GM21576 (cell line): ENCODE measurements at regions not wholly inside any gene's neighbourhood (a gene's known extent, or its start where the extent isn't known, plus 50 kb on each side); places are given as distances from the start of the nearest gene placed in this dataset.

ENCODE experiments used
- ATAC-seq: cut with Tn5 transposase; IDR thresholded peaks from one replicate; pipeline ENCODE4 v1.9.1; 2021; ENCODE audit warnings: mild to moderate bottlenecking, moderate library complexity; ENCODE audit not compliant: unreplicated experiment

DNA sequence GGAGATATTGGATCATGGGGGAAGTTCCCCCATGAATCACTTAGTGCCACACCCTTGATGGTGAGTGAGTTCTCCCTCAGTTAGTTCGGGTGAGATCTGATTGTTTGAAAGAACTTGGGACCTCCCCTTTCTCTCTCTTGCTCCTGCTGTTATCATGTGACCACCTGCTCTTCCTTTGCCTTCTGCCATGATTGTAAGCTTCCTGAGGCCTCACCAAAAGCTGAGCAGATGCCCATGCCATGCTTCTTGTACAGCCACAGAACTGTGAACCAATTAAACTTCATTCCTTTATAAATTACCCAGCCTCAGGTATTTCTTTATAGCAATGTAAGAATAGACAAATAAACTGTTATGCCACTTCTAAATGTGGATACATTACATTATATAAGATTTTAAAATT lies 686.7 kb upstream of the MARCKS start:
- ATAC-seq = no peak

DNA sequence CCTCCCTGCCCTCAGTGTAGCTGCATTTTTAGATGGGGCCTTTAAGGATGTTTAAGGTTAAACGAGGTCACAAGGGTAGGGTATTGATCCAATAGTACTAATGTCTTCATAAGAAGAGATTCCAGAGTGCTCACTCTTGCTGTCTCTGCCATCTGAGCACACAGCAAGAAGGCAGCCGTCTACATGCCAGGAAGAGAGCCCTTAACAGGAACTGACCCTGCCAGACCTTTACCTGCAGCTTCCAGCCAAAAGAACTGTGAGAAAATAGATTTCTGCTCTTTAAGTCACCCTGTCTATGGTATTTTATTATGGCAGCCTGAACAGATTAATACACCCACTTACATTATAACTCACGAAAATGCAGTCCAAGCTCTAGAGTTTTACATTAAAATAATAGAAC lies 685.3 kb upstream of the MARCKS start:
- no peak for ATAC-seq

DNA sequence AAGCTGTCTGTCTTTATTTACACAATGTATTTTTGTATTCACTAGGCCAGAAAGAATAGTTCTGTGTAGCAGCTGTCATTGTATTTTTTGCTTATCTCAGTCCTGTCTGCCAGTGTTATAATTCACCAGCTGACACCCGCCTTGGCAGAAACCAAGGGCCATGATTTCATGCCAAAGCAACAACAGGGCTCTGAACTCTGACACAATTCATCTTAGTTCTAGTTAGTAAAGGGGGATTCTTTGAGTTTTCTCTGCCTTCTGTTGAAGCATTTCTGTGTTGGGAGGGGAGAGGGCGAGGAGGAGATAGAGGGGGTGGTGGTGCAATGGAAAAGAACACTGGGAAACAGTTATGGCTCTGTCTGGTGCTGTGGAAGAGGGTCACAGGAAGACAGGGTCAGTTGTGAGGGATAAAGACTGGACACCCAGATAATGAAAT lies 684.6 kb upstream of the MARCKS start:
- ATAC-seq = no peak

DNA sequence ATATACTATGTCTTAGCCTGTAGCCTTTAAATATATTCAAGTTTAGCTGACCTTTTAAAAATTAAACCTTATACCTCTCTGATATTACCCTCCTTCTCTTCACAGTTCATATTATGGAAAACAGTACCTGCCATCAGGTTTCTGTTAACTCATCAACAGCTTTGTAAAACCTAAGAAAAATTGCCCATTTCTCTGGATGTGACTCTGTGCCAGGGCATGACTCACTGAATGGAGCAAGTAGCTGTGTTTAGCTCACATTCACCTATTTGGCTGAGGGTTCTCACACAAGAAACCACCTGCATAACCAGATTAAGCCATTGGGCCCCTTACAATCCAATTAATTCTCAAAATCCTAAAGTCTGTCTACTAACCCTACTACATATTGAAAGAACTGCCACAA lies 678.8 kb upstream of the MARCKS start:
- no peak for ATAC-seq

DNA sequence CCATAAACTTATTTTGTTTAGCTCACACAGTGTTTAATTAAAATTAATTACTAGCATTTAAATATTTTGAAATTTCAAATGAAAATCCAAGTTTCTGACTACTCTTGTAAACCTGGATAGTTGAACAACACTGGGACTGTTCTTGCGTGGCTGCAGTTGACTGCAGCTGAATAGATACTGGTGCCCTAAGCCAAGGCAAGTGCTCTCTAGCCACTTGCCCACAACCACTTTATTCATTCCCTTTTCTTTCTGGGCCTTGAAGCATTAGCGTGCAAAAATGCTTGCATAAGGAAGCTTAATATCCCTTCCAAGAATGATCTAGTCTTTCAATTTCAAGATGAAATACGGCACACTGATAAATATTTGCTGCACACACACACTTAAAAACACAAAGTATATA lies 676.0 kb upstream of the MARCKS start:
- no peak for ATAC-seq

DNA sequence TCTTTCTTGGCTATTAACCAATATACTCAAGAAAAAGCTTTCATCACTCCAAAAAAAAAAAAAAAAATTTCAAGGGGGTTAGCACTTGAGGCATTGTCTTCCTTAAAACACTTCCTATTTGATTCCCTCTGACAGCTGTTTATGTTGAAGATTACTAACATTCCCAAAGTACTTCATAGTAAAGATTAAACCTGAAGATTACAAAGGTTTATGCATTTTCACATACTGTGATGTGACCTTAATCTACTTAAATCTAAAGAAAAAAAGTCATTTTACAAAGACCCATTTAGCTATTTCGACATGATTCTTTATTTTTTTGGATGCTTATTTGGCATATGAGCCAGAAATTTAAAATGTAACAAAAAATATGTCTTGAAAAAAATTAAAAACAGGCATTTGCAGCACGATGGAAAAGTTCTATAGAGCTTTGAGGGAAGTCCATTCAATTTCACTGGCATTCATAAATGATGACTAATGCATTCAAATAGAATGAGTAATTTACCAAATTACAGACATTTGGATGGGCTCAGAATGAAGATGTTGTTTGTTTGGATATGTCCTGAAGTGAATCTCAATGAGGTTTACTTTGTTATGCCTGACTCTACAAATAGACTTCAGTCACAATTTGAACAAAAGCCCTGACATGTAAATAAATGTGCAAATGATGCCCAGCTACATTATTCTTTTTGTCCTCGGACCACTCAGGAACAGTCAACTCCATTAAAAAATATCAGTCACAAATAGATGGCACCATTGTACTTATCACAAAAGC lies 674.6 kb upstream of the MARCKS start:
- no peak for ATAC-seq

DNA sequence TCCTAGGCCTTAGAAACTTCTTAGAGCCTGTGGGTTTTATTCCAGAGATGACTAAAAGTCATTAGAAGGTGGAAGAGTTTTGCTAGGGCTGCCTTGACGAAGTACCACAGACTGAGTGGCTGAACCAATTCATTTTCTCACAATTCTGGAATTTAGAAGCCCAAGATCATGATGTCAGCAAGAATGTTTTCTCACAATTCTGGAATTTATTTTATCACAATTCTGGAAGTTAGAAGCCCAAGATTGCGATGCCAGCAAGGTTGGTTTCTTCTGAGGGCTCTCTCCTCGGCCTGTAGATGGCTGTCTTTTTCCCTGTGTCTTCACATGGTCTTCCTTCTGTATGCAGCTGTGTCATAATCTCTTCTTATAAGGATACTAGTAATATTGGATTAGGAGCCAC lies 672.9 kb upstream of the MARCKS start:
- no peak for ATAC-seq

DNA sequence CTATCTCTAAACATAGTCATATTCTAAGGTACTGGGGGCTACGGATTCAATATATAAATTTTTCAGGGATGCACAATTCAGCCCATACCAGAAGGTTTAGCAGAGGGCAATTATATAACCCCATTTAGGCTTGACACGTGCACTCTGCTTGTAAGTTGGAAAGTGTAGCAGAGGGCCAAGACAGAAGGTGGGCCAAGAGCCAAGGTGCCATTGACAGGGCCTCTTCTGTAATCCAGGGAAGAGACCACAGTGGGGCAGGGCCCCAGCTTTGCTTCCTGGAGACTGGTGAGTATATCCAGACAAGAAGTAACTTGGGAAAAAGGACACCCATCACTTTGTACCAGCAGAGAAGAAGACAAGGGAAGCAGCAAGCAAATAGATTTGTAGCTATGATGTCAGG lies 672.4 kb upstream of the MARCKS start:
- ATAC-seq = no peak

DNA sequence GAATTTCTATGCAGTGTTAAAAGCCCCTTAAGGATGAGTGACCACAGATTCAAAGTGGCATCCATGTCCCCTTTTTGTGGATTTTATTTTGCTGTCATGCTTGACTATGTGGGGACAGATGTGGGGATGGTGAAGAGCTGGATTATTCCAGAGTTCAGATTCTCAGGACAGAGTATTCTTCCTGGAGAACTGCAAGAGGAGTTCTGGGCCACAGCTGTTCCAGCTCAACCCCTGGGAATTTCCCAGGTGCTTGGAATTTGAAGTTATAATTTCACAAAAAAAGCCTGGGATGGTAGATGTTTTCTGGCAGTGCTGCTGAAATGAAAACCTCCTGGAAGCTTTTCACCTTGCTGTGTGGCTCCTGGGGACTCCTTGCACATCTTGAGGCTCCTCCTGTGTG lies 671.8 kb upstream of the MARCKS start:
- ATAC-seq = no peak

DNA sequence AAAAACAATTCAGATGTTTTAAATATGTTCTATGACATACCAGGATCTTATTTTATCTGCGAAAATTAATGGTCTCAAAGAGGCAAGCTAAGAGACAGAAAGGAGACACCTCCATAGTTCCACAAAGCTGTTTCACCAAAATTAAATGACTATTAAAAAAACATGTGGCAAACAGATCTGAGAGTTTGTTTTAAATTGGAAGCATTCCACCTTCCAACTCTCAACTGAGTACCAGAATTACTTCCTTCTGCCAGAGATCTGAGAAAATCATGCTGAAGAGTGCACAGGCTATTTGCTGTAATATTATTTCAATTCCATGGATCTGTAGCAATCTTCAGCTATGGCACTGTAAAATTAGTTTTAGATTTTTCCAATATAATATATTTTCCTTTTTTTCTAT lies 669.5 kb upstream of the MARCKS start:
- no peak for ATAC-seq

DNA sequence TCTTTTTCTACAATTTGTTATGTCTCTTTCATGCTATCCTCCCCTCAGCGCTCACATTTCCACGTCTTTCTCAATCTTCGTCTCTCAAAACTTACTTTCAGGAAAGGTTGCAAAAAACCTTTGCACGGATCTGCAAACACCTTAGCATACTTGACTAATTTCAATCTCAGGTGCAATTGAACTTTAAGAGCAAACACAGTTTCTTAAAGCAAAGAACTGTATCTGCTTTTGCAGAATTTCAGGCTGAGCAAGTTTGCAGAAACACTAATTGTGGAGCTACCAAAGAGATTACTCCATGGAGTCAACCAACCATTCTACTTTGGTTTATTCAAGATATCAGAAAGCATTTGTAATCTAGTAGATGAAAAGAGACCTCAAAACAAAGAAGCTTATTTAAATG lies 668.2 kb upstream of the MARCKS start:
- ATAC-seq = no peak

DNA sequence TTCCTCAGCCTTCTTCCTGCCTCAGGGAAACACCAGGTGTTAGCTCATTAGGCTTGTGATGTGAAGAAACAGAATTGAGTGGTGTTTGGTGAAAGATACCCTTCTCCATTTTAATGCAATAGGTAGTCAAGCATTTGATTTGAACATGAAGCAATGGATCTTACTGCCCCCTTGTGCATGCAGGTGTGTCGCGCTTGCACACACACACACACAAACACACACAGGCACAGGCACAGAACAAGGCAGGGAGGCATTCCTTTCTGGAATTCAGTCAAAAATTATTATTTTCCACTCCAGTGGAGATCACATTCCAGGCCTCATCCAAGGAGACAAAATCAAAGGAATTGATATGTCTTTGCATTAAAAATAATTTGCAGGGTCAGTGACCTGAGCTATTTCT lies 667.0 kb upstream of the MARCKS start:
- ATAC-seq = no peak

DNA sequence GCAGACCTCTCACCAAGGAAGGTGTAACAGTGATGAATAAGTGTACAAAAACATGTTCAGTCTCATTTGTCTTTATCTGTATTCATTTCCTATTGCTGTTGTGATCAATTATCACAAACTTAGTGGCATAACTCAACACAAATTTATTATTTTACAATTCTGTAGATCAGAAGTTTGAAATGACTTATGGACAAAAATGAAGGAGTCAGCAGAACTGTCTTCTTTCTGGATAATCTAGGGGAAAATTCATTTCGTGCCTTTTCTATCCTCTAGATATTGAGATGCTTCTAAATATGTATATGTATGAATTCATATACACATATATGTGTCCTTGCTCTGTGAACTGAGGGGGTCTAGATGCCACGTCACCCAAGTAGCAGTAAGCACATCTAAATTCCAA lies 663.1 kb upstream of the MARCKS start:
- no peak for ATAC-seq

DNA sequence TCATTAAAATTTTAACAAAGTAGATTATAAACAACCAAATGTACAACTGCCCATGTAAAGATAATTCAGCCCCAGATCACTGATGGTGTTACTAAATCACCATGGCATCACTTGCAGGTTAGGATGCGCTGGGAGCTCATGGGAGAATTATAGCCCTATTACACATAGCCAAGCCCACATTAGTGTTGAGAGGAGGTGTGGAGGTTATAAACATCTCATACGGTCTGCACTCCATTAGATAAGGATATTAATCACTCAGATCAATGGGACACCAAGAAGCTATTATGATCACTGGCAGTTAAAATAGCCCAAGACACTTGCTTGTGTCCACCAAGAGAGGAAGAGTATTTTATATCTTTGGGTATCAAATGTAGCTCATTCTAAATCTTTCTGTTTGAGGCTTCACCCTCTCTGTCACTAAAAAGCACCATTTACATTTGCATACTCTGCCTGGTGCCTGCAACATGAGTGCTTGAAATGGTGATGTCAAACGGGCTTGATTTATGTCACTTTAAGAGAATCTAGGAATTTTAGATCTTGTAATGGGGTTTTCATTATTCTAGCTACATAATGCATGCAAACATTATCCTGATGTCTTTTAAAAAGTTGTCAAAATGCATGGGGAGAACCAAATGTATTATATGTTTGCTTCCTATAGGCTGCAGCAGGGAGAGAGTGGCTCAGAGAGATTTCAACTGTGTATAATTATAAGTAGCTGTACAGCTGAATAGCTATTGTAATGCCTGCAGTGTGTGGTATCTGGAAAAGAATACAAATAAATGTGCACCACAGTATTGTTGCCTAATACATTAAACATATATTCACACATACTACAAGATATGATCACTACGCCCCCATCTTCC lies 654.1 kb upstream of the MARCKS start:
- no peak for ATAC-seq

DNA sequence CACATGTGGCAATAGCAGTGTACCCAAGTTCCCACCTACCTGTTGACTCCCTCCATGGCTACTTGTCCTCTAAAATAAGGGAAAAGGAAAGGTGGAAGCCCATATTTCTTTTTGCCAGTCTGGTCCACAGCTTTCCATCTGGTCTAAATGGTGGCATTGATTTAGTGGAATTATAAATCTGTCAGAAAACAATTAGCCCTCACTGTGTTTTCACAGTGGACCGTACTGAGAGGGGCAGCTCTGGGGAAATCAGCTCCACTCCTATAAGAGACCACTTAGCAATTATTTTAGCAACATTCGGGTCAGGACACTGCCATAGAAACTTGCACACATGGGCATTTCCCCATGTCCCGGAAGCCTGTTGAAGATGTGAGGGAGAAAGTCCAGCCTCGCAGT lies 653.4 kb upstream of the MARCKS start:
- no peak for ATAC-seq

DNA sequence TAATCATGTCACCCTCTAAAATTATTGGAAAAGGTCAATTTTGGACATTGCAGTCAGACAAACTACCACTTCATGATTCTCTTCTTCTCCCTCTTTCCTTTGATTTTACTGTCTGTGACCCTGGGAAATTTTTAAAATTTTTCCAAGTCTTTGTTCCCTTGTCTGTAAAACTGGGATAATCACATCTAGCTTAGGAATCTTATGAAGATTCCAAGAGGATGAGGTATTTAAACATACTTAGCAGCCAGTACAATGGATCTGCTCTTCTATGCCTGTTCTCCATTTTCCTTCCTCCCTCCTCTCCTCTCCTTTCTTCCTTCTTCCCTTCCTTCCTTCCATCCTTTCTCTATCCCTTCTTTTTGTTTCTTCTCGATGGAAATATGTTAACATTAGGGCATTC lies 651.6 kb upstream of the MARCKS start:
- no peak for ATAC-seq

DNA sequence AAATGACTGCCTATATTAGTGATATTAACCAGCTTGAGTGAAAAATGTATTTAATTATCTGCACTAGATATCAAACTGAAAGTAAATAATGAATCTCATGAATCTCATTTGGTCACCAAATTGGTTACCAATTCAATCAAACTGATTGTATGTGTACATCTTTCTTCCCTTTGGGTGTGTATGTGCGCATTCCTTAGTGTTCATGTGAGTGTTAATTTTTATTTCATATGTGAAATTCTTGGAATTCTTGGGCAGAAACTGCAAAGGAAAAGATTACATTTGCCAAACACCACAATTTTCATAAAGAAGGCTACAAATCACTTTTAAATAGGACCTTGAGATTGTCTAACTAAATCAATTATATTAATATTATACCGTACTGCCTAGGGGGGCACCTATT lies 648.4 kb upstream of the MARCKS start:
- ATAC-seq = no peak

DNA sequence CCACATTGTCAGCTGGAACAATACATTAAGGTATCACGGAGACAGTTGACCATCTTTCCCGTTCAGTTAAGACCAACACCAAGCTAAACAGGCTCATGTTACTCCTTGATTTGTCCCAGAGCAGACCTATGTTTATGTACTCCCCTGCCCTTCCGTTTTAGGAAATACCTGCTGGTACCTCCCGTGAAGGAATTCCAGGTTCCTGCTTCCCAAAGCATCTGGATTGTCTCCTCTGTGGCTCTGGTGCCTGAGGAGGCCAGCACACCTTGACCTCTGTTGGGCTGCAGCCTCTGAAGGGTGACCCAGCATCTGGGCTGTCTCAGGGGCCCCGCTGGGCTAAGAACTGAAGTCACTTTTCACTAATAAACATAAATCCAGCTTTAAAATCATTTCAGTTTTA lies 647.8 kb upstream of the MARCKS start:
- ATAC-seq = no peak

DNA sequence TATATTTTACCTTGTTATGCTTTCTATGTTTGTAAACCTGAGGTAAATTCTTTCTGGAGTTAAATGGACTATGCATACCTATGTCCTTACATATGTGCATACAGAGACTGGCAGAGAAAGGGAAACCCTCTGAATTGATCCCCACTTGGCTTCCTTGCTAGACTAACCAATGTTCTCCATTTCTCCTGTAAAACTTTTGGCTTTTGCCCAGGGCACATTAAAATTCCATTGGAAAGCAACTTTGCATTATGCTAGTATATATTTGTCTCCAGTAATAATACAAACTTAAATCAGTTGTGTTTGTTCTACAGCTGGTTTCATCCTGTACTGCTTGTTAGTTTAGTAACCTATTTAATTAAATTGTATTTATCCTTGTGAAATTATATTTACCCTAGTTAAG lies 646.0 kb upstream of the MARCKS start:
- ATAC-seq = no peak

DNA sequence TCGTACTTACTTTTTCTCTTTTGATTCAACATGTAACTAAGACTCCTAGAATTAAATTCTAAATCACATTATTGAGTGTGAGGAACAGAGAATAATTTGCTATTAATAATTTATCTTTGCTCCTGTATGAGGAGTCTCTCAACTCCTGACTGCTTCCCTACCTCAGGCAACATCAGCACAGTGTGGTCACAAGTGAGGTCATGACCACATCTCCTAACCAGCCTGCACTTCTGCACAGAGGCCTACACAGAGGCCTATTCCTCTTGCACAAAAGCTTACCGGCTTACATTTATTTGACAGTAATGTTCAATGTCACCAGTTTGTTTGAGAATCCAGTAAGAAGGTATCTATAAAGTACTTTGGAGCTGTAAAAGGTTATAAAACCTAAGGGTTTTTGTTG lies 637.4 kb upstream of the MARCKS start:
- ATAC-seq = no peak

DNA sequence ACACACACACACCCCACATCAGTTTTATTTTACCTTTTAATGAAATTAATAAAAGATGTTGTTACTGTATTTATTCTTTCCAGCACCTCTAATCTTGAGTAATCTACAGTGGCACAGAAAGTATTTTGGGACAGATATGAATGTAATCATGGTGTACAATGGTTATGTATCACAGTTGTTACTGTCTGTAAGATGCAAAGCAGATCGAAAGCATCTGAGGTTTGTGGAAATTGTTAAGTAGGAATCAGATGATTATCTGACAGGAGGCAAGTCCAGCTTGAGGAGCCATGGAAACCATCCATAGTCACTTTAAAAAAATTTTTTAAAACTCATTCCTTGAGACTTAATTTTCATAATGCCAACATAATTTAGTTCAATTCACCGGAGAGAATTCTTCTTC lies 636.3 kb upstream of the MARCKS start:
- no peak for ATAC-seq

DNA sequence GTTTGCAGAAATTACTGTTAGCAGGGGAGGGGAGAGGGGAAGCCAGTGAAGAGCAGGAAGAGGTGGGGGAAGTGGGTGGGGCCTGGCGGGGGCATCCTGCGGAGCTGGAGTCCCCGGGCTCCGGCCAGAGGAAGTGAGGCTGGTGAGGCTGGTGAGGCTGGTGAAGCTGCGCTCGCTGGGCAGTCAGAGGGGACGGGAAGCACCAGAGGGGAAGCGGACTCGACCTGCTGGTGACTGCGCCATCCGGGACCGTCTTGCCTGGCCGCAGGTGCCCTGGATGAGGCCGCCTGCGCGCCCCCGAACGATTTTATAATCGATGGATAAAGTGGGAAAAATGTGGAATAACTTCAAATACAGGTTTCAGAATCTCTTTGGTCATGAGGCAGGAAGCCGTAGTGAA lies 635.3 kb upstream of the MARCKS start:
- no peak for ATAC-seq
